ENCODE measurements at regions not wholly inside any gene's neighbourhood (a gene's known extent, or its start where the extent isn't known, plus 50 kb on each side); places are given as distances from the start of the nearest gene placed in this dataset.

DNA sequence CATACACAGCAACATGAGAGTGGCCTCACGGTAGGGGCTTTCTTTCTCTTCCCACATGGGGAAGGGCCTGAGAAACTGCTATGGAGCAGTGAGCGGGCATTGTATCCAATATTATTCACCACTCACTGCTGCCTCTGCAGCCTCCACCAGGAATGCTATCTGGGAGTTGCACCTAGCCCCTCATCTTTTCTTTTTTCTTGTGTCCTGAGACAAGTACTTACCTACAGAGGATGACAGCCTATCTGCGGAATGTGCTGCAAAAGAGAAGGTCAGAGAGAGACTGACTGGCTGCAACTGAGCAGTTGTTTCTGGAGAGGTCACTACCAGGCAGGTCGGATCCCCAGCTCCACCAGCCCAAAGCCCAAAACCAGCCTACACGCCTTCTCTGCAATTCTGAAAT lies 52.1 kb upstream of the HTATIP2 start:
- no peaks in the 10 kb centered on the region for H3K9me3 ChIP-seq
- TF ChIP-seq, protein P1, sequence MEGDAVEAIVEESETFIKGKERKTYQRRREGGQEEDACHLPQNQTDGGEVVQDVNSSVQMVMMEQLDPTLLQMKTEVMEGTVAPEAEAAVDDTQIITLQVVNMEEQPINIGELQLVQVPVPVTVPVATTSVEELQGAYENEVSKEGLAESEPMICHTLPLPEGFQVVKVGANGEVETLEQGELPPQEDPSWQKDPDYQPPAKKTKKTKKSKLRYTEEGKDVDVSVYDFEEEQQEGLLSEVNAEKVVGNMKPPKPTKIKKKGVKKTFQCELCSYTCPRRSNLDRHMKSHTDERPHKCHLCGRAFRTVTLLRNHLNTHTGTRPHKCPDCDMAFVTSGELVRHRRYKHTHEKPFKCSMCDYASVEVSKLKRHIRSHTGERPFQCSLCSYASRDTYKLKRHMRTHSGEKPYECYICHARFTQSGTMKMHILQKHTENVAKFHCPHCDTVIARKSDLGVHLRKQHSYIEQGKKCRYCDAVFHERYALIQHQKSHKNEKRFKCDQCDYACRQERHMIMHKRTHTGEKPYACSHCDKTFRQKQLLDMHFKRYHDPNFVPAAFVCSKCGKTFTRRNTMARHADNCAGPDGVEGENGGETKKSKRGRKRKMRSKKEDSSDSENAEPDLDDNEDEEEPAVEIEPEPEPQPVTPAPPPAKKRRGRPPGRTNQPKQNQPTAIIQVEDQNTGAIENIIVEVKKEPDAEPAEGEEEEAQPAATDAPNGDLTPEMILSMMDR (IDR thresholded peaks at IDR 0.05) = no peak
- no peak for DNase-seq (ENCODE audit: low spot score)
- no peaks in the 10 kb centered on the region for H3K36me3 ChIP-seq
- H3K4me1 ChIP-seq (ENCODE audit: control insufficient read depth in 1 of 2, low read depth in 2 of 2) = no peaks in the 10 kb centered on the region
- H3K4me3 ChIP-seq = no peak overlapping the region
- no peak for ATAC-seq (ENCODE audit: insufficient number of reproducible peaks, low FRiP score, low read depth)
- no peak overlapping the region for H3K27ac ChIP-seq
- H3K27me3 ChIP-seq (replicated peaks; ENCODE audit: insufficient read depth) = no peaks in the 10 kb centered on the region

DNA sequence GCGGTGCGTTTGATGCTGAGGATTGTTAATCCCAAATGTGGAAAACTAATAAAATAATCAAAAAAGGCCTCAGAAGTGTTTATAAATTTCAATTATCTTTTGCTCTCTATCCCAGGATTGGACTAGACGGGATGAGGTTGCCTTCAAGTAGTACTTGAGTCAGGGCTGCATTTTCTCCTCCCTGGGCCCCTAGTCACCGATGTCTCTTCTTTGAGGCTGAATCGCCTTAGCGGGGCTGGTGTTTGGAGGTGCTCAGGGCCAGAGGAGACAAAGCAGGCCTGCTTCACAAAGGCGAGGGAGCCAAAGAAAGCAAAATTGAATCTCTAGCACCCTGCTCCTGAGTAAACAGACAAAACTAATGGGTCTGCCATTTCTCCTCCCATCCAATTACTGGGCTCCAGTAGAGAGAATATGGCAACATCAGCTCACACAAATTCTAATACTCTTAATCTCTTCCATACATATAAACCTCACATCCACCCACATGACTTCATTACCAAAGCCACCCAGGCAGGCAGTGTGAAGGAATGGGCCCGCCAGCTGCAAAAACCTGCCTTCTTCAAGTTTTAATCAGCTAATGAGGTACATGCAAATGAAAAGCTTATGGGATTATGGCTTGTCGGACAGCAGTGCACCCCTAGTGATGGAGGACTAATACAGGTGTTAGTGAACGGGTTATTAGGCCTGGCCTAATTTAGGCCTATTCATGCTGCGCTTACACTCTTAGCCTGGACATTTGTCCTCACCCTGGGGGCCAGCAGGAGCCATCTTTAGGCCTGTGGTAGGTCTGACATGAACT lies 52.7 kb upstream of the HTATIP2 start:
- TF ChIP-seq, protein P1 (IDR thresholded peaks at IDR 0.05) = no peak
- Histone ChIP-seq H3K9me3 (no peaks in the 10 kb centered on the region), H3K36me3 (no peaks in the 10 kb centered on the region), H3K4me3 (no peak overlapping the region), H3K27ac (no peak overlapping the region), H3K27me3 (replicated peaks; ENCODE audit: insufficient read depth) (no peaks in the 10 kb centered on the region), H3K4me1 (ENCODE audit: control insufficient read depth in 1 of 2, low read depth in 2 of 2) (no peaks in the 10 kb centered on the region)
- no peak for DNase-seq (ENCODE audit: low spot score)
- no peak for ATAC-seq (ENCODE audit: insufficient number of reproducible peaks, low FRiP score, low read depth)

DNA sequence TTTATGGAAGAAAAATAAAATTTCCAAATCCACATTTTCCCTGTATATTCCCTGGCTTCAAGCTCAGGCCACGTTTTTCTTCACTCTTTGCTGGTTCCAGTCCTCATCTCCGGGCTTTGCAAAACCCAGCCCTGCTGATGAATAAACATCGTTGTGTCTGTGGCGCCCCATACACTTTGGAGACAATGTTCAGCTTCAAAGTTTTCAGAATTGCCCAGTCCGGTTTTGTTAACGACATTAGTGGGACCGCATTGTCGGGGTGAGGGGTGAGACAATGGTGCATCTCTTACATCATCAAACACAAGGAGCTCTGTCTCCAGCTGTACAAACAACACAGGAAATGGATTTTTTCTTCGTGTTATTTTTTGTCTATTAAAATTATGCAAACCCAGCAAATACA lies 53.4 kb upstream of the HTATIP2 start:
- no peak overlapping the region for H3K27ac ChIP-seq
- no peaks in the 10 kb centered on the region for H3K9me3 ChIP-seq
- DNase-seq (ENCODE audit: low spot score) (no peak), ATAC-seq (ENCODE audit: insufficient number of reproducible peaks, low FRiP score, low read depth) (no peak)
- no peaks in the 10 kb centered on the region for H3K4me1 ChIP-seq (ENCODE audit: control insufficient read depth in 1 of 2, low read depth in 2 of 2)
- H3K27me3 ChIP-seq (replicated peaks; ENCODE audit: insufficient read depth) = no peaks in the 10 kb centered on the region
- TF ChIP-seq, protein P1 (IDR thresholded peaks at IDR 0.05) = no peak
- H3K36me3 ChIP-seq = no peaks in the 10 kb centered on the region
- no peak overlapping the region for H3K4me3 ChIP-seq

DNA sequence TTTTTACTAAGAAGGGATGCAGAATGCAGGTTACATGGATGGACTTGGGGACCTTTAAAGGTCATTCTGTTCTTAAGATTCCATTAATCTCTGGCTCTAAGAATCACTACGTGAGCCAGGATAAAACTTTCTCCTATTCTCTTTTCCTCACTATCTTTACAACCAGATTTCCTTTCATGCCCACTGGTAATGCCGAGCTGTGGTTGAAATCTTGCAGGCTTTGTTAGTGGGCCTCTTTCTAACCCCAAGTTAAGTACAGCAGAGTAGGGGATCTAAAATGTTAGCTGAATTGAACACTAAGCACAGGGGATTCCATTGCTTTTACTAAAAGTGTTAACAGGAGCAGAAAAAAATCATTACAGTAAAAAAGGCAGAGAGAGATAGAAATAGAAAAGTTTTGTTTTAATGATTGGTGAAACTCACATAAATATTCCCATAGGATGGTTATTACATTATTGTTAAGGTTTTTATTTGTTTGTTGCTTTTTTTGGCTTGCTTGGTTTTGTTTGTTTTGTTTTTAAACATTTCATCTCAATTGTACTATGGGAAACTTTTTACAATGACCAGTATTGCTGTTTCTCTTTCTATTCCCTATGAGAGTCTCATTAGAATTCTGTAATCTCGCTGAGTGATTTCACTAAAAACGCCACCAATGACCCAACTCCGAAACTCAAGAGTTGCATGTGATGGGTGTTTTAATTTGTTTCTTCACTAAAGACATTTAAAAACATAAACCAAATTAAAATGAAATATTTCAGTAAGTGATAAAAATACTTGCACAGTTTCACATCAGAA lies 54.1 kb upstream of the HTATIP2 start:
- Histone ChIP-seq H3K4me3 (no peak overlapping the region), H3K27ac (no peak overlapping the region), H3K9me3 (no peaks in the 10 kb centered on the region), H3K27me3 (replicated peaks; ENCODE audit: insufficient read depth) (no peaks in the 10 kb centered on the region), H3K4me1 (ENCODE audit: control insufficient read depth in 1 of 2, low read depth in 2 of 2) (no peaks in the 10 kb centered on the region), H3K36me3 (no peaks in the 10 kb centered on the region)
- ATAC-seq (ENCODE audit: insufficient number of reproducible peaks, low FRiP score, low read depth) = no peak
- TF ChIP-seq, protein P1 (IDR thresholded peaks at IDR 0.05) = no peak
- DNase-seq (ENCODE audit: low spot score) = no peak

DNA sequence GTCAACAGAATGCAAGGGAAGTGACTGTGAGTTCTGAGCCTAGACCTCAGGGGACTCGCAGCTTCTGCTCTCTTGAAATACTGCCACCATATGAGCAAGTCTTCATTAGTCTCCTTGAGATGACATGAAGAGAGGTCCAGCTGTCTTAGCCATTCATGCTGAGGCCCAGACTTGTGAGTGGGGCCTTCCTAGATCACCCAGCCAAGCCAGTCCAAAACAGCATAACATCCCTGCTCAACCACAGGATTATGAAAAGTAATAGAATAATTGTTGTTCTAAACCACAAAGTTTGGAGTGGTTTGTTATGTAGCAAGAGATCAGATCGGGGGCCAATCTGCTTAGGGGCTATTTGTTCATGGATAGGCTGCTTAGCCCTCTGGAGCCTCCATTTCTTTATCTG lies 54.9 kb upstream of the HTATIP2 start:
- no peak overlapping the region for H3K27ac ChIP-seq
- no peaks in the 10 kb centered on the region for H3K9me3 ChIP-seq
- no peaks in the 10 kb centered on the region for H3K4me1 ChIP-seq (ENCODE audit: control insufficient read depth in 1 of 2, low read depth in 2 of 2)
- TF ChIP-seq, protein P1 (IDR thresholded peaks at IDR 0.05) = no peak
- ATAC-seq (ENCODE audit: insufficient number of reproducible peaks, low FRiP score, low read depth) (no peak), DNase-seq (ENCODE audit: low spot score) (no peak)
- H3K4me3 ChIP-seq = no peak overlapping the region
- no peaks in the 10 kb centered on the region for H3K27me3 ChIP-seq (replicated peaks; ENCODE audit: insufficient read depth)
- H3K36me3 ChIP-seq = no peaks in the 10 kb centered on the region
